ENCODE measurements at regions not wholly inside any gene's neighbourhood (a gene's known extent, or its start where the extent isn't known, plus 50 kb on each side); places are given as distances from the start of the nearest gene placed in this dataset.

DNA sequence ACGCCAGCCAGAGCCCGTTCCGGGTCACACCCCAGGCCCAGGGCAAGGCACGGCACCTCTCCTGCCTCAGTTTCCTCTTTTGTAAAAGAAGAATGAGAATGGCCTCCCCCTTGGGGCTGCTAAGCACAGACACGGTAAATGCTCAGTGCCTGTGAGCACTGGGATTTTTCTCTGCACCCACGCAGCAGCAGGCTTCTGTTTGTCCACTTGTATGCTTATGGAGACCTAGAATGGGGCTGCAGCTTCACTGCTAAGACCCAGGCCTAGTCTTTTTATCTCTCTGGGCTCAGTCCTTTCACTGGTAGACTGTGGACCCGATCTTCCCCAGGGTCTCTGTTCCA, 1327.9 kb downstream of the TBC1D22A start:
- peaks cover 0 to 8% of the 10 kb centered on the region in 2 donors for H3K4me1 ChIP-seq
- ATAC-seq (peak; percentile 34), DNase-seq (peak in 1 of 4 donors; percentile 3)
- TF ChIP-seq, protein P1, sequence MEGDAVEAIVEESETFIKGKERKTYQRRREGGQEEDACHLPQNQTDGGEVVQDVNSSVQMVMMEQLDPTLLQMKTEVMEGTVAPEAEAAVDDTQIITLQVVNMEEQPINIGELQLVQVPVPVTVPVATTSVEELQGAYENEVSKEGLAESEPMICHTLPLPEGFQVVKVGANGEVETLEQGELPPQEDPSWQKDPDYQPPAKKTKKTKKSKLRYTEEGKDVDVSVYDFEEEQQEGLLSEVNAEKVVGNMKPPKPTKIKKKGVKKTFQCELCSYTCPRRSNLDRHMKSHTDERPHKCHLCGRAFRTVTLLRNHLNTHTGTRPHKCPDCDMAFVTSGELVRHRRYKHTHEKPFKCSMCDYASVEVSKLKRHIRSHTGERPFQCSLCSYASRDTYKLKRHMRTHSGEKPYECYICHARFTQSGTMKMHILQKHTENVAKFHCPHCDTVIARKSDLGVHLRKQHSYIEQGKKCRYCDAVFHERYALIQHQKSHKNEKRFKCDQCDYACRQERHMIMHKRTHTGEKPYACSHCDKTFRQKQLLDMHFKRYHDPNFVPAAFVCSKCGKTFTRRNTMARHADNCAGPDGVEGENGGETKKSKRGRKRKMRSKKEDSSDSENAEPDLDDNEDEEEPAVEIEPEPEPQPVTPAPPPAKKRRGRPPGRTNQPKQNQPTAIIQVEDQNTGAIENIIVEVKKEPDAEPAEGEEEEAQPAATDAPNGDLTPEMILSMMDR (IDR thresholded peaks at IDR 0.05) = no peak
- no peak overlapping the region for H3K27ac ChIP-seq
- intact Hi-C loops (cut with DNase I) = no loop called here
- no peaks in the 10 kb centered on the region for H3K9me3 ChIP-seq
- H3K36me3 ChIP-seq = no peaks in the 10 kb centered on the region
- H3K4me3 ChIP-seq = no peak overlapping the region
- H3K27me3 ChIP-seq = peaks cover 0 to 11% of the 10 kb centered on the region in 2 donors

DNA sequence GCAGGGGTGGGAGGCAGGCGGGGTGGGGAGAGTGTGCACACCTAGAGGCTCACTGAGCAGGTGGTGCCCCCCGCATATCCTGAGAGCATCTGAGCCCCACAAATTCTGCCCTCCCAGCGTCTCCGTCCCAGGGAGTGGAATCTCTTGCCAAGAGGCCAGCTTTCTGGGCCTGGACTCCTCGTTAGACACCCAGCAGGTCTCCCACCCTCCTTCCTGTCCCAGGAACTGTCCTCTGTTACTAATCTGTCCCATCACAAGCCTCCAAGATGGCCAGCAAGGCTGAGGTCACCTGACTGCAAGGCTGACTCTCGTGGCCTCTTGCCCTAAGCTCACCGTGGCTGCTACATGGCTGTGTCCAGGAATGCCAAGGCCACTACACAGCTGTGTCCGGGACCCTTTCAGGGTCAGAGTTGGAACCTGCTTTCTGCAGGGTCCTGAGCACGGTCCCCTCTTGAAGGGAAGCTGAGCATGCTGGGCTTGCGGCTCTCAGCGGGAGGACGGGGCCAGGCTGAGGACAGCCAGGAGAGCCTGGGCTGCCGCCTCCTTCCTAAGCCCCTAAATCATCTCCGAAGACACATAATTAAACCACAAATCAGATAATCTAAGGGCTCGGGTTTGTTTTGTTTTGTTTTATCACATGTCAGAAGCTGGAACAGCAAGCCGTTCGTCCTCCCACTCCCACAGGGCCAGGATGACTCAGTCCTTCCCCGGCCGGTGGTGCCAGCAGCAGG, 1327.3 kb downstream of the TBC1D22A start:
- DNase-seq (peak in 3 of 4 donors; percentile 34 to 41 (median 39)), ATAC-seq (peak; percentile 78)
- Histone ChIP-seq H3K4me1 (peaks cover 0 to 8% of the 10 kb centered on the region in 2 donors), H3K36me3 (no peaks in the 10 kb centered on the region), H3K27ac (no peak overlapping the region), H3K4me3 (no peak overlapping the region), H3K27me3 (peaks cover 0 to 11% of the 10 kb centered on the region in 2 donors), H3K9me3 (no peaks in the 10 kb centered on the region)
- TF ChIP-seq, protein P1 (IDR thresholded peaks at IDR 0.05) = no peak
- intact Hi-C loops (cut with DNase I) = no loop called here

DNA sequence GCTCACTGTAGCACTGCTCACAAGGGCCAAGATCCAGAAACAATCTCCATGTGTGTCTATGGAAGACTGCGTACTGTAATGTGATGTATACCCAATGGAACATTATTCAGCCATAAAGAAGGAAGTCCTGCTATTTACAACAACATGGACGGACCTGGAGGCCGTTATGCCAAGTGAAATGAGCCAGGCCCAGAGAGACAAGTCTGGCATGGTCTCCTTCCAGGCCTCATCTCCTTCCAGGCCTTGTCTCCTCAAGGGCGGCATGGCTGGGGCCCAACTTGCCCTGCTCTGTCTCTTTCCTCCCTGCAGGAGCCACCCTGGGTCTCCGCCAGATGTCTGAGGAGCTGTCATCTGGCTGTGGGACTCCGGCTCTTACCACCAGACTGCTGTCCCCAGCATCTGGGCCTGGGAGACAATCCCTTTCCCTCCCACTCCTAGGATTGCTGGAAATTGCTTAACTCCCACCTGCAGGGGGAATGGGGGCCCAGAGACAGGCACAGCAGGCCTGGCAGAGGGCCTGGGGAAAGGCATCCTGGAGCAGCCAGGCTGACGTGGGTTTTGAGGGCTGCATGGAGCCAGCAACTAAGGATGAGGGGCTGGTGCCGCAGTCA, 1326.6 kb downstream of the TBC1D22A start:
- DNase-seq (peak in 1 of 4 donors; percentile 22), ATAC-seq (no peak)
- H3K27ac ChIP-seq = no peak overlapping the region
- intact Hi-C loops (cut with DNase I) = no loop called here
- TF ChIP-seq, protein P1 (IDR thresholded peaks at IDR 0.05) = no peak
- peaks cover 0 to 12% of the 10 kb centered on the region in 2 donors for H3K27me3 ChIP-seq
- peaks cover 0 to 8% of the 10 kb centered on the region in 2 donors for H3K4me1 ChIP-seq
- no peak overlapping the region for H3K4me3 ChIP-seq
- no peaks in the 10 kb centered on the region for H3K9me3 ChIP-seq
- no peaks in the 10 kb centered on the region for H3K36me3 ChIP-seq

DNA sequence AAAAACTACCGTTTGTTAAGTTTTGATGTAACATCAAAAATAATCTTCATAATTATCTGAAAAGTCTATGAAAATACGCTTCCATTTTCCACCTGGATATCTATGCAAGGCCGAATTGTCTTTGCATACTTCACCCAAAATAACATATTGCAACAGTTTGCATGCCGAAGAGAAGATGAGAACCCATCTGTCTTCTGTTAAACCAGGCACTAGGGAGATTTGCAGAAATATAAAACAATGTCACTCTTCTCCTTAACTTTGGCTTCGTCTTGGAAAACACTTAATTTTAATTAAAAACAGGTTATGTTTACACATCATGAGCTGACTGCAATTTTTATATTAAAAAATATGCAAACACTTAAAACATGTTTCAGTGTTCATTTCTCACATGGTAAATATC, 1325.8 kb downstream of the TBC1D22A start:
- no peak for DNase-seq
- intact Hi-C loops (cut with DNase I) = no loop called here

More for the DNA sequence above, 1325.8 kb downstream of the TBC1D22A start:
- no peak overlapping the region for H3K4me3 ChIP-seq
- TF ChIP-seq, protein P1 (IDR thresholded peaks at IDR 0.05) = no peak
- peaks cover 0 to 20% of the 10 kb centered on the region in 2 donors for H3K27me3 ChIP-seq
- H3K9me3 ChIP-seq = no peaks in the 10 kb centered on the region
- H3K36me3 ChIP-seq = no peaks in the 10 kb centered on the region
- no peak for ATAC-seq
- peaks cover 0 to 8% of the 10 kb centered on the region in 2 donors for H3K4me1 ChIP-seq
- no peak overlapping the region for H3K27ac ChIP-seq

All from left lung (tissue), 4 donors.